OCI-LY1 (cell line): ENCODE measurements at regions not wholly inside any gene's neighbourhood (a gene's known extent, or its start where the extent isn't known, plus 50 kb on each side); places are given as distances from the start of the nearest gene placed in this dataset.

Source experiments
- H2AFZ ChIP-seq: fragments of 200-600 bp; sonication (generic), shearing (Covaris generic); 2 replicates; pipeline ENCODE4 v1.6.0; 2014; ENCODE audit warnings: antibody characterized with exemption, mild to moderate bottlenecking, low read length
- H3F3A ChIP-seq: fragments of 200-600 bp; sonication (generic), shearing (Covaris generic); 2 replicates; pipeline ENCODE4 v1.6.0; 2014; ENCODE audit warnings: mild to moderate bottlenecking, antibody characterized with exemption, low read length, moderate library complexity; ENCODE audit not compliant: insufficient read depth
- H3K27ac ChIP-seq: fragments of 200-600 bp; sonication (generic); 2 replicates; pipeline ENCODE4 v1.5.1; 2014; ENCODE audit warnings: low read length, mixed run types, mild to moderate bottlenecking, low read depth; ENCODE audit not compliant: poor library complexity, severe bottlenecking
- H3K27me3 ChIP-seq: fragments of 200-600 bp; sonication (generic); 2 replicates; pipeline ENCODE4 v1.6.0; 2014; ENCODE audit warnings: antibody characterized with exemption, mild to moderate bottlenecking, low read length, moderate library complexity; ENCODE audit not compliant: insufficient read depth
- H3K36me3 ChIP-seq: fragments of 200-600 bp; sonication (generic); 2 replicates; pipeline ENCODE4 v1.6.1; 2014; ENCODE audit warnings: mild to moderate bottlenecking, antibody characterized with exemption, low read length, moderate library complexity, mixed read lengths; ENCODE audit not compliant: insufficient read depth
- H3K4me1 ChIP-seq: fragments of 200-600 bp; sonication (generic); 2 replicates; pipeline ENCODE4 v1.5.1; 2014; ENCODE audit warnings: mild to moderate bottlenecking, low read length, moderate library complexity; ENCODE audit not compliant: insufficient read depth, severe bottlenecking
- H3K4me2 ChIP-seq: fragments of 200-600 bp; sonication (generic), shearing (Covaris generic); 2 replicates; pipeline ENCODE4 v1.6.1; 2014; ENCODE audit warnings: low read length
- H3K4me3 ChIP-seq: fragments of 200-600 bp; sonication (generic); 2 replicates; pipeline ENCODE4 v1.5.1; 2014; ENCODE audit warnings: low read length, low read depth, mild to moderate bottlenecking, mixed read lengths; ENCODE audit not compliant: poor library complexity, severe bottlenecking
- H3K79me2 ChIP-seq: fragments of 200-600 bp; shearing (Covaris generic); 2 replicates; pipeline ENCODE4 v1.6.1; 2016; ENCODE audit warnings: mixed run types, low read length, mixed read lengths; ENCODE audit not compliant: insufficient read depth
- H3K9ac ChIP-seq: fragments of 200-600 bp; sonication (generic), shearing (Covaris generic); 2 replicates; pipeline ENCODE4 v1.6.1; 2014; ENCODE audit warnings: mild to moderate bottlenecking, low read length, mixed read lengths
- H3K9me2 ChIP-seq: fragments of 200-600 bp; sonication (generic), shearing (Covaris generic); 2 replicates; pipeline ENCODE4 v1.6.1; 2014; ENCODE audit warnings: low read depth, mild to moderate bottlenecking, low read length, mixed read lengths
- H3K9me3 ChIP-seq: fragments of 200-600 bp; shearing (Covaris generic); 2 replicates; pipeline ENCODE4 v1.6.1; 2014; ENCODE audit warnings: low read length, mixed read lengths
- H4K20me1 ChIP-seq: fragments of 200-600 bp; sonication (generic), shearing (Covaris generic); 2 replicates; pipeline ENCODE4 v1.6.0; 2016; ENCODE audit warnings: mild to moderate bottlenecking, low read length; ENCODE audit not compliant: insufficient read depth
- CTCF ChIP-seq: fragments of 200-600 bp; sonication (generic), shearing (Covaris generic); IDR thresholded peaks from 2 replicates; pipeline ENCODE4 v1.5.1; 2017; ENCODE audit warnings: mild to moderate bottlenecking, antibody characterized with exemption, low read length, moderate library complexity, mixed read lengths
- EZH2 ChIP-seq: fragments of 200-600 bp; sonication (generic), shearing (Covaris generic); IDR thresholded peaks from 2 replicates; pipeline ENCODE4 v1.8.0; 2017; ENCODE audit warnings: borderline replicate concordance, mixed run types, mild to moderate bottlenecking, antibody characterized with exemption, low read length, moderate library complexity, mixed read lengths

- Histone ChIP-seq H3K27me3 (no peaks in the 10 kb centered on the region), H3K36me3 (no peaks in the 10 kb centered on the region), H2AFZ (no peak overlapping the region), H3K27ac (no peak overlapping the region), H3K9ac (no peak overlapping the region), H3K9me2 (no peaks in the 10 kb centered on the region), H3K79me2 (no peaks in the 10 kb centered on the region), H3K4me1 (peaks cover 29% of the 10 kb centered on the region), H3K4me3 (no peak overlapping the region), H3K9me3 (no peaks in the 10 kb centered on the region), H3K4me2 (no peak overlapping the region), H3F3A (no peaks in the 10 kb centered on the region), H4K20me1 (no peaks in the 10 kb centered on the region)
- TF ChIP-seq EZH2 (no peak), CTCF (no peak)
These were observed 57.3 kb upstream of the SPRED1 start for GRCh38 chr15:38195191-38195901.

- H3K9ac ChIP-seq = no peak overlapping the region
- H3K27me3 ChIP-seq = no peaks in the 10 kb centered on the region
- H3K4me3 ChIP-seq = no peak overlapping the region
- H3K79me2 ChIP-seq = no peaks in the 10 kb centered on the region
- no peak overlapping the region for H3K27ac ChIP-seq
- TF ChIP-seq CTCF = no peak
- no peak for TF ChIP-seq EZH2
- H3K9me3 ChIP-seq = no peaks in the 10 kb centered on the region
- H3K4me2 ChIP-seq = no peak overlapping the region
- no peaks in the 10 kb centered on the region for H3F3A ChIP-seq
- no peaks in the 10 kb centered on the region for H3K36me3 ChIP-seq
- H3K9me2 ChIP-seq = no peaks in the 10 kb centered on the region
- H3K4me1 ChIP-seq = peaks cover 22% of the 10 kb centered on the region
- H2AFZ ChIP-seq = no peak overlapping the region
- H4K20me1 ChIP-seq = no peaks in the 10 kb centered on the region
These were observed 56.6 kb upstream of the SPRED1 start for GRCh38 chr15:38196076-38196475.

- H3K9me3 ChIP-seq = no peaks in the 10 kb centered on the region
- no peaks in the 10 kb centered on the region for H3K27me3 ChIP-seq
- no peak overlapping the region for H3K4me2 ChIP-seq
- H2AFZ ChIP-seq = no peak overlapping the region
- no peaks in the 10 kb centered on the region for H4K20me1 ChIP-seq
- H3K4me1 ChIP-seq = peaks cover 7% of the 10 kb centered on the region
- no peaks in the 10 kb centered on the region for H3K9me2 ChIP-seq
- H3K4me3 ChIP-seq = no peak overlapping the region
- H3K79me2 ChIP-seq = no peaks in the 10 kb centered on the region
- no peak overlapping the region for H3K27ac ChIP-seq
- TF ChIP-seq EZH2 (no peak), CTCF (no peak)
- H3K36me3 ChIP-seq = no peaks in the 10 kb centered on the region
- no peak overlapping the region for H3K9ac ChIP-seq
- H3F3A ChIP-seq = no peaks in the 10 kb centered on the region
These were observed 55.1 kb upstream of the SPRED1 start for GRCh38 chr15:38197553-38197952.
